WTC11 (cell line): ENCODE measurements at regions not wholly inside any gene's neighbourhood (a gene's known extent, or its start where the extent isn't known, plus 50 kb on each side); places are given as distances from the start of the nearest gene placed in this dataset.

Experiments
- ATAC-seq: fragments of 200-7000 bp; cut with Tn5 transposase; 2 replicates; pipeline ENCODE4 v1.10.0; 2021; ENCODE audit warnings: mild to moderate bottlenecking, moderate library complexity
- CTCF ChIA-PET: fragments of 300-600 bp; sonication (Branson Sonifier 250); formaldehyde crosslinking; loops from one replicate; lab custom pipeline; 2021; ENCODE audit warnings: antibody characterized with exemption; lab: Charles Lee
- POLR2A ChIA-PET: fragments of 350-600 bp; sonication (Branson Sonifier 250); formaldehyde crosslinking; loops from one replicate; lab custom pipeline; 2021; ENCODE audit warnings: antibody characterized with exemption; lab: Charles Lee
- DNase-seq: peaks from one replicate; pipeline ENCODE4 v3.0.0; 2021; ENCODE audit warnings: low spot score
- H3K27ac Mint-ChIP-seq: 2 replicates; pipeline ENCODE4 v1.8.0; 2021; ENCODE audit warnings: mixed read lengths
- H3K27me3 Mint-ChIP-seq: 2 replicates; pipeline ENCODE4 v1.8.0; 2021; ENCODE audit warnings: low read depth, mild to moderate bottlenecking, moderate library complexity, mixed read lengths
- H3K36me3 Mint-ChIP-seq: 2 replicates; pipeline ENCODE4 v1.8.0; 2021; ENCODE audit warnings: mixed read lengths
- H3K4me1 Mint-ChIP-seq: 2 replicates; pipeline ENCODE4 v1.8.0; 2022; ENCODE audit warnings: mixed read lengths
- H3K4me3 Mint-ChIP-seq: 2 replicates; pipeline ENCODE4 v1.8.0; 2021; ENCODE audit warnings: mild to moderate bottlenecking, moderate library complexity, mixed read lengths
- H3K9me3 Mint-ChIP-seq: 2 replicates; pipeline ENCODE4 v1.8.0; 2021; ENCODE audit warnings: mixed read lengths
- ATF3 ChIP-seq: sonication (generic); formaldehyde crosslinking; conservative IDR thresholded peaks from 2 replicates; pipeline ENCODE4 v1.8.1; 2022; ENCODE audit warnings: mild to moderate bottlenecking, missing genetic modification reagents
- ATF6 ChIP-seq: sonication (generic); formaldehyde crosslinking; IDR thresholded peaks from 2 replicates; pipeline ENCODE4 v1.8.1; 2023; ENCODE audit warnings: mild to moderate bottlenecking, missing genetic modification reagents
- E2F1 ChIP-seq: sonication (generic); formaldehyde crosslinking; IDR thresholded peaks from 2 replicates; pipeline ENCODE4 v1.8.0; 2022; ENCODE audit warnings: mild to moderate bottlenecking, missing genetic modification reagents
- ELF4 ChIP-seq: sonication (generic); formaldehyde crosslinking; IDR thresholded peaks from 2 replicates; pipeline ENCODE4 v1.8.1; 2022; ENCODE audit warnings: low read depth, mild to moderate bottlenecking, moderate library complexity, missing genetic modification reagents
- EMX1 ChIP-seq: fragments of 250-450 bp; sonication (Bioruptor Pico); IDR thresholded peaks from 2 replicates; pipeline ENCODE4 v1.8.0; 2021; ENCODE audit warnings: mild to moderate bottlenecking
- FOXJ3 ChIP-seq: sonication (generic); formaldehyde crosslinking; IDR thresholded peaks from 2 replicates; pipeline ENCODE4 v1.9.0; 2021; ENCODE audit warnings: missing genetic modification reagents, mild to moderate bottlenecking, borderline replicate concordance
- FOXP1 ChIP-seq: sonication (generic); formaldehyde crosslinking; IDR thresholded peaks from 2 replicates; pipeline ENCODE4 v1.8.0; 2022; ENCODE audit warnings: missing genetic modification reagents, mild to moderate bottlenecking, moderate library complexity, borderline replicate concordance
- MAX ChIP-seq: sonication (generic); formaldehyde crosslinking; IDR thresholded peaks from 2 replicates; pipeline ENCODE4 v1.8.0; 2022; ENCODE audit warnings: mild to moderate bottlenecking, missing genetic modification reagents
- MXD4 ChIP-seq: fragments of 250-450 bp; sonication (Bioruptor Pico); IDR thresholded peaks from 2 replicates; pipeline ENCODE4 v1.8.0; 2021; ENCODE audit warnings: mild to moderate bottlenecking, moderate library complexity, borderline replicate concordance
- NR3C1 ChIP-seq: sonication (generic); formaldehyde crosslinking; conservative IDR thresholded peaks from 2 replicates; pipeline ENCODE4 v1.8.1; 2023; ENCODE audit warnings: low read depth, mild to moderate bottlenecking, missing genetic modification reagents
- OVOL2 ChIP-seq: fragments of 250-450 bp; sonication (Bioruptor Pico); IDR thresholded peaks from 2 replicates; pipeline ENCODE4 v1.9.0; 2021; ENCODE audit warnings: mild to moderate bottlenecking, borderline replicate concordance
- RORB ChIP-seq: fragments of 250-450 bp; sonication (Bioruptor Pico); IDR thresholded peaks from 2 replicates; pipeline ENCODE4 v1.9.0; 2021; ENCODE audit warnings: mild to moderate bottlenecking
- ZNF425 ChIP-seq: fragments of 250-450 bp; sonication (Bioruptor Pico); conservative IDR thresholded peaks from 2 replicates; pipeline ENCODE4 v1.9.0; 2021; ENCODE audit warnings: mild to moderate bottlenecking
- ZNF532 ChIP-seq: fragments of 250-450 bp; sonication (Bioruptor Pico); IDR thresholded peaks from 2 replicates; pipeline ENCODE4 v1.9.0; 2021; ENCODE audit warnings: mild to moderate bottlenecking, borderline replicate concordance
- TF ChIP-seq, protein P1 (sequence below): sonication (generic); formaldehyde crosslinking; IDR thresholded peaks from 2 replicates; pipeline ENCODE4 v1.8.0; 2022; ENCODE audit warnings: mild to moderate bottlenecking, missing genetic modification reagents
- TF ChIP-seq, protein P2 (sequence below): fragments of 250-450 bp; sonication (Bioruptor Pico); IDR thresholded peaks from 2 replicates; pipeline ENCODE4 v1.9.0; 2021; ENCODE audit warnings: mild to moderate bottlenecking

DNA sequence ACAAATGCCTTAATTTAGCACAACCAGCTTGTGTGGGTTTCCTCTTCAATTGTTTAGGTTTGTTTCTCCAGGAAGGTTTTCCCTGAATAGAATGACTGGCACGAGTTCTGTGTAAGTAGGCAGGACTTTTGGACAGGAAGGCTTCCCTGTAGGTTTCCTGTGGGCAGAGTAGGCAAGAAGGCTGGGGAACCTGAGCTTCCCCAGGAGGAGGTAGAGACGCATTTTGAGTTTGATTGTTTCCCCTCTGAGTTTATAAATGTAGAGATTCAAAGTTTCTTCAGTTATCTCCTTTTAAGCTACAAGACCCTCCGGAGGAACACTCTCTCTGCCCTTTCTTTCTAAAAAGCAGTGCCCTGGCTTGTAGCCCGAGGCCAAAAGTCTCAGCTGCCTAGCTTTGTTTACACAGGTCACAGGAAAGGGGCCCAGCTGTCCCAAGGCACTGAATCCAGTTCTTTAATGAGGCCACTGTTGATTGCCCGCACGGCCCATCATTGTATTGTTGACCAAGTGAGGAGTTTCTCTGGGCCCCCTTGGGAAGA, 66.6 kb upstream of the RDX start:
- CTCF ChIA-PET, result interaction anchor here (0.6 to 1.0 kb wide), 3 partner anchors 14 to 183 kb away, joined by 3 to 4 read pairs (median 4); partner anchors contain the start of gene FDX1
- no peak for TF ChIP-seq NR3C1
- H3K4me3 Mint-ChIP-seq, result peak overlapping the region; percentile 26
- H3K27me3 Mint-ChIP-seq, result no peaks in the 10 kb centered on the region
- peaks cover 2% of the 10 kb centered on the region for H3K9me3 Mint-ChIP-seq
- no peaks in the 10 kb centered on the region for H3K36me3 Mint-ChIP-seq
- peak overlapping the region; percentile 94 for H3K27ac Mint-ChIP-seq
- ATAC-seq, result peak; percentile 92
- peaks cover 19% of the 10 kb centered on the region for H3K4me1 Mint-ChIP-seq
- peak; percentile 25 for DNase-seq
- POLR2A ChIA-PET, result interaction anchor here (1.2 kb wide), 1 partner anchor 66 kb away, joined by 3 read pairs; the partner anchor contains the start of gene RDX

GRCh38 chr11:110366291-110366690, 63.5 kb upstream of the FDX1 start:
- TF ChIP-seq FOXP1 (CRISPR knock-in tag) (no peak), MAX (no peak), RORB (CRISPR knock-in tag) (no peak), ATF6 (CRISPR knock-in tag) (no peak), OVOL2 (CRISPR knock-in tag) (no peak), ZNF425 (no peak)
- Mint-ChIP-seq H3K36me3 (no peaks in the 10 kb centered on the region), H3K27me3 (no peaks in the 10 kb centered on the region), H3K4me1 (peaks cover 16% of the 10 kb centered on the region), H3K9me3 (peaks cover 3% of the 10 kb centered on the region), H3K4me3 (no peak overlapping the region), H3K27ac (peak overlapping the region; percentile 66)
- no peak for DNase-seq
- CTCF ChIA-PET, result no interaction called here
- no peak for ATAC-seq
- POLR2A ChIA-PET, result no interaction called here

GRCh38 chr11:110367571-110367970, 62.2 kb upstream of the FDX1 start:
- Mint-ChIP-seq H3K4me1 (peaks cover 13% of the 10 kb centered on the region), H3K4me3 (no peak overlapping the region), H3K9me3 (peaks cover 11% of the 10 kb centered on the region), H3K27ac (no peak overlapping the region), H3K36me3 (no peaks in the 10 kb centered on the region), H3K27me3 (no peaks in the 10 kb centered on the region)
- CTCF ChIA-PET, result interaction anchor here (0.7 to 1.1 kb wide), 2 partner anchors 9 to 167 kb away, joined by 3 to 5 read pairs; no protein-coding TSS in a partner anchor
- DNase-seq, result no peak
- POLR2A ChIA-PET, result interaction anchor here (1.2 kb wide), 1 partner anchor 10 kb away, joined by 3 read pairs; no protein-coding TSS in a partner anchor
- no peak for ATAC-seq
- TF ChIP-seq EMX1 (CRISPR knock-in tag) (no peak), MXD4 (no peak), ELF4 (CRISPR knock-in tag) (no peak), ATF3 (CRISPR knock-in tag) (no peak), E2F1 (CRISPR knock-in tag) (no peak), FOXJ3 (CRISPR knock-in tag) (no peak), ZNF532 (CRISPR knock-in tag) (no peak)
- TF ChIP-seq, protein P1, sequence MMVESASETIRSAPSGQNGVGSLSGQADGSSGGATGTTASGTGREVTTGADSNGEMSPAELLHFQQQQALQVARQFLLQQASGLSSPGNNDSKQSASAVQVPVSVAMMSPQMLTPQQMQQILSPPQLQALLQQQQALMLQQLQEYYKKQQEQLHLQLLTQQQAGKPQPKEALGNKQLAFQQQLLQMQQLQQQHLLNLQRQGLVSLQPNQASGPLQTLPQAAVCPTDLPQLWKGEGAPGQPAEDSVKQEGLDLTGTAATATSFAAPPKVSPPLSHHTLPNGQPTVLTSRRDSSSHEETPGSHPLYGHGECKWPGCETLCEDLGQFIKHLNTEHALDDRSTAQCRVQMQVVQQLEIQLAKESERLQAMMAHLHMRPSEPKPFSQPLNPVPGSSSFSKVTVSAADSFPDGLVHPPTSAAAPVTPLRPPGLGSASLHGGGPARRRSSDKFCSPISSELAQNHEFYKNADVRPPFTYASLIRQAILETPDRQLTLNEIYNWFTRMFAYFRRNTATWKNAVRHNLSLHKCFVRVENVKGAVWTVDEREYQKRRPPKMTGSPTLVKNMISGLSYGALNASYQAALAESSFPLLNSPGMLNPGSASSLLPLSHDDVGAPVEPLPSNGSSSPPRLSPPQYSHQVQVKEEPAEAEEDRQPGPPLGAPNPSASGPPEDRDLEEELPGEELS (CRISPR knock-in tag), result no peak
- TF ChIP-seq, protein P2, sequence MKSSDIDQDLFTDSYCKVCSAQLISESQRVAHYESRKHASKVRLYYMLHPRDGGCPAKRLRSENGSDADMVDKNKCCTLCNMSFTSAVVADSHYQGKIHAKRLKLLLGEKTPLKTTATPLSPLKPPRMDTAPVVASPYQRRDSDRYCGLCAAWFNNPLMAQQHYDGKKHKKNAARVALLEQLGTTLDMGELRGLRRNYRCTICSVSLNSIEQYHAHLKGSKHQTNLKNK (CRISPR knock-in tag), result no peak
